ENCODE measurements at regions not wholly inside any gene's neighbourhood (a gene's known extent, or its start where the extent isn't known, plus 50 kb on each side); places are given as distances from the start of the nearest gene placed in this dataset.

DNA sequence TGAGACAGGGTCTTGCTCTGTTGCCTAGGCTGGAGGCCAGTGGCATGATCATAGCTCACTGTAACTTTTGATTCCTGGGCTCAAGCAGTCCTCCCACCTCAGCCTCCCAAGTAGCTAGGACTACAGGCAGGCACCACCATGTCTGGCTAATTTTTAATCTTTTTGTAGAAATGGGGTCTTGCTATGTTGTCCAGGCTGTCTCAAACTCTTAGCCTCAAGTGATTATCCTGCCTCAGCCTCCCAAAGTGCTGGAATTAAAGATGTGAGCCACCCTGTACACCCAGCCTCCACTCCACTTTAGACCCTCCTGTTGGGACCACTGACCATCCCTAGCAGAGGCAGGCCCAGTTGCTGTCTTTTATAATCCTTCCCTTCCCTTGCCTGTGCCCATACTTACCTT, 63.3 kb upstream of the OSBPL8 start:
- Histone ChIP-seq H3F3A (ENCODE audit: insufficient read depth, low read length, poor library complexity, severe bottlenecking) (no peaks in the 10 kb centered on the region), H3K4me3 (ENCODE audit: low read length) (no peak overlapping the region), H3K27ac (ENCODE audit: low read length) (no peak overlapping the region), H3K27me3 (ENCODE audit: insufficient read depth, low read depth, low read length) (no peaks in the 10 kb centered on the region), H3K36me3 (ENCODE audit: insufficient read depth, low read length) (no peaks in the 10 kb centered on the region), H3K9ac (ENCODE audit: low read length) (no peak overlapping the region), H4K20me1 (ENCODE audit: insufficient read depth) (no peaks in the 10 kb centered on the region), H3K9me3 (ENCODE audit: low read length) (no peaks in the 10 kb centered on the region), H3K9me2 (ENCODE audit: insufficient read depth, low read length) (no peaks in the 10 kb centered on the region), H3K4me2 (ENCODE audit: low read length) (no peak overlapping the region), H2AFZ (ENCODE audit: low read depth, low read length) (no peak overlapping the region), H3K79me2 (replicated peaks; ENCODE audit: insufficient read depth, low read length) (no peaks in the 10 kb centered on the region)
- TF ChIP-seq TAF1 (IDR thresholded peaks at IDR 0.05; ENCODE audit: low read depth) (no peak), MXI1 (conservative IDR thresholded peaks at IDR 0.05; ENCODE audit: poor library complexity, severe bottlenecking) (no peak), SMC3 (conservative IDR thresholded peaks at IDR 0.05; ENCODE audit: poor library complexity) (no peak), POLR2AphosphoS5 (IDR thresholded peaks at IDR 0.05) (no peak), EZH2 (IDR thresholded peaks at IDR 0.05; ENCODE audit: borderline replicate concordance, insufficient read depth, low read length, poor library complexity, severe bottlenecking) (no peak), RAD21 (conservative IDR thresholded peaks at IDR 0.05) (no peak), EP300 (conservative IDR thresholded peaks at IDR 0.05; ENCODE audit: poor library complexity, severe bottlenecking) (no peak)
- TF ChIP-seq, protein P1, sequence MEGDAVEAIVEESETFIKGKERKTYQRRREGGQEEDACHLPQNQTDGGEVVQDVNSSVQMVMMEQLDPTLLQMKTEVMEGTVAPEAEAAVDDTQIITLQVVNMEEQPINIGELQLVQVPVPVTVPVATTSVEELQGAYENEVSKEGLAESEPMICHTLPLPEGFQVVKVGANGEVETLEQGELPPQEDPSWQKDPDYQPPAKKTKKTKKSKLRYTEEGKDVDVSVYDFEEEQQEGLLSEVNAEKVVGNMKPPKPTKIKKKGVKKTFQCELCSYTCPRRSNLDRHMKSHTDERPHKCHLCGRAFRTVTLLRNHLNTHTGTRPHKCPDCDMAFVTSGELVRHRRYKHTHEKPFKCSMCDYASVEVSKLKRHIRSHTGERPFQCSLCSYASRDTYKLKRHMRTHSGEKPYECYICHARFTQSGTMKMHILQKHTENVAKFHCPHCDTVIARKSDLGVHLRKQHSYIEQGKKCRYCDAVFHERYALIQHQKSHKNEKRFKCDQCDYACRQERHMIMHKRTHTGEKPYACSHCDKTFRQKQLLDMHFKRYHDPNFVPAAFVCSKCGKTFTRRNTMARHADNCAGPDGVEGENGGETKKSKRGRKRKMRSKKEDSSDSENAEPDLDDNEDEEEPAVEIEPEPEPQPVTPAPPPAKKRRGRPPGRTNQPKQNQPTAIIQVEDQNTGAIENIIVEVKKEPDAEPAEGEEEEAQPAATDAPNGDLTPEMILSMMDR (IDR thresholded peaks at IDR 0.05; ENCODE audit: poor library complexity, severe bottlenecking), result no peak
- TF ChIP-seq, protein P2, sequence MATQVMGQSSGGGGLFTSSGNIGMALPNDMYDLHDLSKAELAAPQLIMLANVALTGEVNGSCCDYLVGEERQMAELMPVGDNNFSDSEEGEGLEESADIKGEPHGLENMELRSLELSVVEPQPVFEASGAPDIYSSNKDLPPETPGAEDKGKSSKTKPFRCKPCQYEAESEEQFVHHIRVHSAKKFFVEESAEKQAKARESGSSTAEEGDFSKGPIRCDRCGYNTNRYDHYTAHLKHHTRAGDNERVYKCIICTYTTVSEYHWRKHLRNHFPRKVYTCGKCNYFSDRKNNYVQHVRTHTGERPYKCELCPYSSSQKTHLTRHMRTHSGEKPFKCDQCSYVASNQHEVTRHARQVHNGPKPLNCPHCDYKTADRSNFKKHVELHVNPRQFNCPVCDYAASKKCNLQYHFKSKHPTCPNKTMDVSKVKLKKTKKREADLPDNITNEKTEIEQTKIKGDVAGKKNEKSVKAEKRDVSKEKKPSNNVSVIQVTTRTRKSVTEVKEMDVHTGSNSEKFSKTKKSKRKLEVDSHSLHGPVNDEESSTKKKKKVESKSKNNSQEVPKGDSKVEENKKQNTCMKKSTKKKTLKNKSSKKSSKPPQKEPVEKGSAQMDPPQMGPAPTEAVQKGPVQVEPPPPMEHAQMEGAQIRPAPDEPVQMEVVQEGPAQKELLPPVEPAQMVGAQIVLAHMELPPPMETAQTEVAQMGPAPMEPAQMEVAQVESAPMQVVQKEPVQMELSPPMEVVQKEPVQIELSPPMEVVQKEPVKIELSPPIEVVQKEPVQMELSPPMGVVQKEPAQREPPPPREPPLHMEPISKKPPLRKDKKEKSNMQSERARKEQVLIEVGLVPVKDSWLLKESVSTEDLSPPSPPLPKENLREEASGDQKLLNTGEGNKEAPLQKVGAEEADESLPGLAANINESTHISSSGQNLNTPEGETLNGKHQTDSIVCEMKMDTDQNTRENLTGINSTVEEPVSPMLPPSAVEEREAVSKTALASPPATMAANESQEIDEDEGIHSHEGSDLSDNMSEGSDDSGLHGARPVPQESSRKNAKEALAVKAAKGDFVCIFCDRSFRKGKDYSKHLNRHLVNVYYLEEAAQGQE (IDR thresholded peaks at IDR 0.05; ENCODE audit: borderline replicate concordance), result no peak

DNA sequence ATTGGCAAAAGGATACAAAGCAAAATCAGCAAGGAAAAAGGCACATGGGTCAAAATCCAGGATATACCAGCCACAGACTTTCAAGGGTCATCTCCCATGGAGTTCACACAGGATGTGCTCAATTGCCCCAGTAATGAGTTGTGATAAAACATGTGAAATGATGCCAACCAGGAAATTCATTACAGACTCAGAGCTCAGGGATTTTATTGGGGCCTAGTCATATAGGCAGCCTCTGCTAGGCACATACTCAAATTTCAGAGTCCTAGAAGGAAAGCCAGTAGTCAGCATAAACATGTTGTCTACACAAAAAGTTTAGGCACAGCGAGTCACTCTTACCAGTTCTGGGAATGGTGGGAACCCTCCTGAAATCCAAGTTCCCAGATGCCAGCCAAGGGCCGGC, 64.4 kb upstream of the OSBPL8 start:
- no peaks in the 10 kb centered on the region for H3K9me2 ChIP-seq (ENCODE audit: insufficient read depth, low read length)
- no peak overlapping the region for H3K4me3 ChIP-seq (ENCODE audit: low read length)
- no peak overlapping the region for H3K9ac ChIP-seq (ENCODE audit: low read length)
- H3F3A ChIP-seq (ENCODE audit: insufficient read depth, low read length, poor library complexity, severe bottlenecking), result no peaks in the 10 kb centered on the region
- H4K20me1 ChIP-seq (ENCODE audit: insufficient read depth), result no peaks in the 10 kb centered on the region
- no peaks in the 10 kb centered on the region for H3K79me2 ChIP-seq (replicated peaks; ENCODE audit: insufficient read depth, low read length)
- no peaks in the 10 kb centered on the region for H3K36me3 ChIP-seq (ENCODE audit: insufficient read depth, low read length)
- H3K27ac ChIP-seq (ENCODE audit: low read length), result no peak overlapping the region
- H3K4me2 ChIP-seq (ENCODE audit: low read length), result no peak overlapping the region
- H3K9me3 ChIP-seq (ENCODE audit: low read length), result no peaks in the 10 kb centered on the region
- H2AFZ ChIP-seq (ENCODE audit: low read depth, low read length), result no peak overlapping the region
- H3K27me3 ChIP-seq (ENCODE audit: insufficient read depth, low read depth, low read length), result no peaks in the 10 kb centered on the region
- TF ChIP-seq RAD21 (conservative IDR thresholded peaks at IDR 0.05) (no peak), EP300 (conservative IDR thresholded peaks at IDR 0.05; ENCODE audit: poor library complexity, severe bottlenecking) (no peak), SMC3 (conservative IDR thresholded peaks at IDR 0.05; ENCODE audit: poor library complexity) (no peak), EZH2 (IDR thresholded peaks at IDR 0.05; ENCODE audit: borderline replicate concordance, insufficient read depth, low read length, poor library complexity, severe bottlenecking) (no peak), MXI1 (conservative IDR thresholded peaks at IDR 0.05; ENCODE audit: poor library complexity, severe bottlenecking) (no peak)
- TF ChIP-seq, protein P1 (IDR thresholded peaks at IDR 0.05; ENCODE audit: poor library complexity, severe bottlenecking), result no peak
- TF ChIP-seq, protein P2 (IDR thresholded peaks at IDR 0.05; ENCODE audit: borderline replicate concordance), result no peak

Measured in neural cell (in vitro differentiated cells).